Endothelial cell of hepatic sinusoid (primary cell): ENCODE measurements at regions not wholly inside any gene's neighbourhood (a gene's known extent, or its start where the extent isn't known, plus 50 kb on each side); places are given as distances from the start of the nearest gene placed in this dataset.

Experiments
- in situ Hi-C: cut with HindIII; loops from 2 replicates; pipeline ENCODE4 v1.10.0; 2017; ENCODE audit warnings: low sequenced_read_pairs

- in situ Hi-C loops, result loop anchor here (25.0 kb wide), 1 partner anchor 313 kb away; the partner anchor contains the start of gene RAP1GAP
These were observed 59.4 kb upstream of the ECE1 start for GRCh38 chr1:21349693-21350092.

- in situ Hi-C loops, result no loop called here
These were observed 56.9 kb upstream of the ECE1 start for GRCh38 chr1:21347072-21347581.

- in situ Hi-C loops, result no loop called here
These were observed 56.3 kb upstream of the ECE1 start for GRCh38 chr1:21346365-21347071.

- in situ Hi-C loops, result no loop called here
These were observed 54.6 kb upstream of the ECE1 start for GRCh38 chr1:21344750-21345443.

GRCh38 chr1:21344098-21344749, 54.0 kb upstream of the ECE1 start:
- in situ Hi-C loops, result no loop called here

DNA sequence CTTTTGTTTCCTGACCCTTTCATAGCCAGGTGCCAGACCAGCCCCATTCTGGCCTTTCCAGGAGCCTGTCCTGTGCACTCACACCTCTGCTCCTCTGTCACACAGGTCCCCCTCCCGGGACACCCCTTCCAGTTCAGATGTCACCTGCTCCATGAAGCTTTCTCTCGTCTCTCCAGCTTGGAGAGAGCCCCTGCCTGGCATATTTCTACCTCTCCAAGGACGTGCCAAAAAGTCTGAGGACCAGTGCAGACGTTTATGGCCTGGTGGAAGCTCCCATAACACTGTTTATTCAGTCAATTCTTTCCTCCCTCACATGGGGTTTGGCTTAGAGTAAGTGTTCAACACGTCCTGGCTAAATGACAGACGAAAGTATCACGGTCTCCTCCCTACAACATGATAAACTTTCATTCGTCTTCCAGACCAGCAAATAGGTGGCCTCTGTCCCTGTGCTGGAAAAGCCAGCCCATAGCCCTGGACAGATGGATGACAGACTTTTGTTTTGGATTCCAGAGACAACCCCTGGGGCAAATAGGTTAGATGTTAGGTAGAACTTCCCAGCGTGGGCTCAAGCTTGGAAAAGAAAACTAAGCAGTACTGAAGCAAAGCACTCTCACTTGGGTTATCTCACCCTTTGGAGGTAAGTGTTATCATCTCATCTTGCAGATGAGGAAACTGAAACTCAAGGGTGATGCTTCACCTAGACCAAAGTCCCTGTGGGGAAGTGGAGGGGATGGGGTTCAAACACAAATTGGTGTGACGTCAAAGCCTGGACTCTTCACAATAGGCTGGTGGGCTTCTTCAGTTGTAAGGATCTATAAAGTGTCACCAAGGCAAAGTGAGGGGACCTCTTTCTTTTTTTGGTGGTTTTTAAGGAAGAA, 52.9 kb upstream of the ECE1 start:
- in situ Hi-C loops, result no loop called here

DNA sequence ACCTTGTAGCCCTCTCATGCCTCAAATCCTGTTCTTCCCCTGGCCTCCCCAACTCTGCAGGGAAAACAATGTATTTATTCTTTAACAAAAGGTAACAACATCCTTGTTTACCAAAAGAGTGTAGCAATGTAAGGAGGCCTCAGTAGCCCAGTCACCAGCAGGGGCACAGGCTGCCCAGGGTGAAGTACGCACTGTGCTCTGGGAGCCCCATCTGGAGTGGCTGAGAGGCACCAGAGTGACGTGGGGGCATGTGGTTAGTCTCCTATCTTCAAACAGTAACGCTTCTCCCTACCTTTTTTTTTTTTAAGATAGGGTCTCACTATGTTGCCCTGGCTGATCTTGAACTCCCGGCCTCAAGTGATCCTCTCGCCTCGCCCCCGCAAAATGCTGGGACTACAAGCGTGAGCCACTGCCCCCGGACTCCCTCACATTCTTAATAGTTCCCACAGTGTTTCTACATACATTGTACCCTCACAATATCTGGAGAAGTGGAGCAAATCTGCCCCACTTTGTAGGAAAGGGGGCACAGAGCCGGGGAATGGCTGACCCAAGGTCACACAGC, 51.3 kb upstream of the ECE1 start:
- in situ Hi-C loops, result no loop called here

- in situ Hi-C loops, result no loop called here
These were observed 50.8 kb upstream of the ECE1 start for GRCh38 chr1:21341022-21341421.

- in situ Hi-C loops, result no loop called here
These were observed 50.1 kb upstream of the ECE1 start for GRCh38 chr1:21340230-21340945.
